ENCODE measurements at regions not wholly inside any gene's neighbourhood (a gene's known extent, or its start where the extent isn't known, plus 50 kb on each side); places are given as distances from the start of the nearest gene placed in this dataset.

GRCh38 chr12:123040106-123040505 lies 59.6 kb downstream of the ARL6IP4 start:
- no peak for DNase-seq

GRCh38 chr12:123038966-123039365 lies 58.5 kb downstream of the ARL6IP4 start:
- DNase-seq: no peak

- no peak for DNase-seq
Observed at GRCh38 chr12:123038486-123038885, 58.0 kb downstream of the ARL6IP4 start.

- DNase-seq: no peak
Observed at GRCh38 chr12:123037791-123038190, 57.3 kb downstream of the ARL6IP4 start.

- DNase-seq: no peak
Observed at GRCh38 chr12:123036466-123037285, 56.2 kb downstream of the ARL6IP4 start.

- no peak for DNase-seq
Observed at GRCh38 chr12:123035841-123036240, 55.4 kb downstream of the ARL6IP4 start.

GRCh38 chr12:123034865-123035264 lies 54.4 kb downstream of the ARL6IP4 start:
- DNase-seq: no peak

- no peak for DNase-seq
Observed at GRCh38 chr12:123034022-123034541, 53.6 kb downstream of the ARL6IP4 start.

- no peak for DNase-seq
Observed at GRCh38 chr12:123033392-123034021, 53.0 kb downstream of the ARL6IP4 start.

GRCh38 chr12:123032736-123033391 lies 52.4 kb downstream of the ARL6IP4 start:
- no peak for DNase-seq
